Activated CD8-positive, alpha-beta memory T cell treated with anti-CD3 and anti-CD28 coated beads for 36 hours (primary cell): ENCODE measurements at regions not wholly inside any gene's neighbourhood (a gene's known extent, or its start where the extent isn't known, plus 50 kb on each side); places are given as distances from the start of the nearest gene placed in this dataset.

Experiments
- CTCF ChIA-PET: fragments of 350-600 bp; sonication (Branson Sonifier 250); formaldehyde crosslinking; loops from one replicate; lab custom pipeline; 2021; ENCODE audit warnings: antibody characterized with exemption; lab: Charles Lee
- POLR2A ChIA-PET: fragments of 350-600 bp; sonication (Branson Sonifier 250); formaldehyde crosslinking; loops from one replicate; lab custom pipeline; 2021; ENCODE audit warnings: antibody characterized with exemption; lab: Charles Lee

DNA sequence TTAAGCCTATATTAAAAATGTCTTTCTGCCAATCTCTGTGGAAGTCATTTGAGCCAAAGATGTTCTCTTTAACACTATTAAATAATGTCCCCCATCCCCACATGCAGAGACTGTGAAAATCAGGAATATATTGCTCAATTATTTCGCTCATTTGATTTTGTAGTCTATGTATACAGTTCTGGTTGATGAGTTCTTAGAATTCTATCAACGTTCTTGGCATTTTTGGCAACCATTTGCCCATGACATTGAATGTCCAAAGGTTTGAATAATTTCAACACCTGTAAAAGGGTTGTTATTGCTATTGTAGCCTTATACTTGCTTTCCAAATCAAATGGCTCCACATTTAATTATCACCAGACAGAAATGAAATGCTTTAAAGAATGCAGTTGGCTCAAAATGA, 536.1 kb downstream of the CAAP1 start:
- ChIA-PET CTCF (no interaction called here), POLR2A (no interaction called here)

DNA sequence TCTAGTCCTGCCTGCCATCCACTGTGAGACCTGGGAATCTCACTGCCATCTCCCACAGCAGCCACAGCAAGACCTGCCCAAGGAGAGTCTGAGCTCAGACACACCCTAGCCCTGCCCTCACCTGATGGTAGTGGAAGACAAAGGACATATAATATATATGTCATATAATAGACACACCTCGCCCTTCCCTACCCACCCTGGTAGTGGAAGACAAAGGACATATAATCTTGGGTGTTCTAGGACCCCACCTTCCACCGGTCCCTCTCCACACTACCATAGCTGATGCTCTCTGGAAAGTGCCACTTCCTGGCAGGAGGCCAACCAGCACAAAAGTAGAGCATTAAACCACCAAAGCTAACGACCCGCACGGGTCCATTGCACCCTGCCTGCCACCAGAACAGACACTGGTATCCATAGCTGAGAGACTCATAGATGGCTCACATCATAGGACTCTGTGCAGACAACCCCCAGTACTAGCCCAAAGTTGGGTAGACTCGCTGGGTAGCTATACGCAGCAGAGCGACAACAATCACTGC, 545.6 kb downstream of the CAAP1 start:
- ChIA-PET POLR2A (no interaction called here), CTCF (interaction anchor here (0.6 kb wide), 1 partner anchor 852 kb away, joined by 3 read pairs; no protein-coding TSS in a partner anchor)

DNA sequence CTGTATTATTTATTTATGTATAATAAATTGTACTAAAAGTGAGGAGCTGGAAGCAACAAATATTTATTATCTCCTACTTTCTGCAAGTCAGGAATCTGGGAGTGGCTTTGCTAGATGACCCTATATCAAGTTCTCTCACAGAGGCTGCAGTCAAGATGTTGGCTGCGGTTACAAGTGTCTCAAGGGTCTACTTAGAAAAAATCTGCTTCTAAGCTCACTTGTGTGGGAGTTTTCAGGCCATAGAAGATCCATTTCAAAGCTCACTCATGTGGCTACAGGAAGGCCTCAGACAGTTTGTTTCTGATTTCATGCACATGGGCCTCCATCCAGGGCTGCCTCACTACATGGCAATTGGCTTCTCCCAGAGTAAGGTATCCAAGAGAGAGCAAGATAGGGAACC, 551.1 kb downstream of the CAAP1 start:
- ChIA-PET POLR2A (no interaction called here), CTCF (no interaction called here)

DNA sequence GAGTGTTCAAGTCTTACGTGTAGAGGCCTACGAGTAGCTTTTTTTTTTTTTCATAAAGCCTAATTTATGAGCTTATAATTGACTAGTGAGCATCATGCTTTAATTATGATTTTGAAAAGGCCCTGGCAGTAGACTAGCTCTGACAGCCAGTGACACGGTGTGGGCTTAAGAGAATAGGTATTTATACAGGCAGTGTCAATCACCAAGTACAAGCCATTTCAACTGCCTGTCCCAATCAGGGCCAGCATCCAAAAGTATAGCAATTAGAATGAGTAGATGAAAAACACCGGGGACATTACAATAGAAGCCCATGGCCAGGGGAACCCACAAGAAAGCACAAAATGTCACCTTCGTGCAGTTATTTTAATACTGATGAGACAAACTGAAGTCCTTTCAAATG, 552.8 kb downstream of the CAAP1 start:
- CTCF ChIA-PET = no interaction called here
- POLR2A ChIA-PET = no interaction called here

DNA sequence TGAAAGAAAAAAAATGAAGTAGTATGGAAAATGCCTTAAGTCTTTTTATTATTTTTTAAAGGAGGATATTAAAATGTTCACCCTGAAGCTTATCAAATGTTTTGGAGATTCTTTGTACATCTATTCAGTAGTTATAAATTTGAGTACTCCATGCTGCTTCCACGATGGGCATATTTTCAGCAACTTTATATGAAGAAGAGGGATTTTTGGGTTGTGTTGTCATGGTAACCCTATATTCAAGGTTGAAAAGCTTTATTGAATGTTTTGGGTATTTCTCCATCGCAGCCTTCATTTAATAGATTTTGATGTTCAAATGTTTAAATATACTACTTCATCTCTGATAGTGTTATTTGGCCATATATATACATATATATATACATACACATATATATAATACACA, 557.5 kb downstream of the CAAP1 start:
- ChIA-PET CTCF (no interaction called here), POLR2A (no interaction called here)

DNA sequence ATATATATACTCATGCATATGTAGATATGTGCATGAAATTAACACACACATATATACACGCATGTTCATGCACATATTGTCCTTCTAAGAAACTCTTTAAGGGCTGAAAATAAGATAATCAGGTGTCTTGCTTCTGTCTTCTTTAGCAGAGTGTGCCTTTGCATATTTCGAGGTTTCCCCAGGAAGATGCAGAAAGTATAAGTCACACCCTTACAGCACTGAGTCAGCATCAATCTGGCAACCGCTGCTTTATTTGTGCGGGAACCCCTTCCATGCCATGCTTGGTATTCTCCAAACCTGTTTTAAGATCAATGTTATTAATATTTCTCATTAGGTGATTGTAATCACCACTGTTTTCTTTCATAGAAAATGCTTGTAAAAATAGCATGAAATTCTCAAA, 557.9 kb downstream of the CAAP1 start:
- CTCF ChIA-PET = no interaction called here
- POLR2A ChIA-PET = no interaction called here

DNA sequence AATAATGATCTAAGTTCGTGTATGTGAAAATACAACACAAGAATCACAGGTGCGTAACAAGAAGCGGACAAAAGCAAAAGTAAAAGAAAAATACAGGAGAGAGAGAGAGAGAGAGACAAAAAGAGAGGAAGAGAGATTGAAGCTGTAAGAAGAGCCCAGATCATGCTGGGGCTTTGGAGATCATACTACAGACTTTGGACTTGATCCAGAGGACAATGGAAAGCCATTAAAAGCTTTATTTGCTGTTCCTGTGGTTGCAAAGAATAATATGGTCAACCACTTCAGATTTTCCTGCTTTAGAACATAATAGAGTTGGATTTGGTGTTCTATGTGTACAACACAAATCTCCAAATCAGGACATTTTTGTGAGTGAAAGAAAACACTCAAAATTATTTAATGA, 561.4 kb downstream of the CAAP1 start:
- CTCF ChIA-PET = no interaction called here

DNA sequence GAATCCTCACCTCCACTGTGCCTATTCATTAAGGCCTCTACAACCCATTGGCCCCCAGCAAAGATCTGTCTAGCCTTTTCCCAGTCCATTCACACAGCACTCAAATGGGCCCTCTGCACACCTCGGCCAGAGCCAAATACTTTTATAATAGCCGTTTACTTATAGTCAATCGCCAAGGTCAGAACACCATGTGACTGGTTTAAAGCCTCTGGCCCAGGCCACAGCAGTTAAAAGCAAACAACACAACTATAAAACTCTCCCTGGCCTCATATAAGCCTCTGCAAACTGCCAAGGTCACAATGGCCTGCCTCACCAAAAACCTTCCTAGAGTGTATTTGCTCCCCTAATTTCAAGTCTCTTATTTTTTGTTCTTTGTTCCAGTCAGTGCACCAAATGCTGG, 562.6 kb downstream of the CAAP1 start:
- POLR2A ChIA-PET = no interaction called here
- CTCF ChIA-PET = no interaction called here

More for the DNA sequence above, 561.4 kb downstream of the CAAP1 start:
- POLR2A ChIA-PET = no interaction called here

DNA sequence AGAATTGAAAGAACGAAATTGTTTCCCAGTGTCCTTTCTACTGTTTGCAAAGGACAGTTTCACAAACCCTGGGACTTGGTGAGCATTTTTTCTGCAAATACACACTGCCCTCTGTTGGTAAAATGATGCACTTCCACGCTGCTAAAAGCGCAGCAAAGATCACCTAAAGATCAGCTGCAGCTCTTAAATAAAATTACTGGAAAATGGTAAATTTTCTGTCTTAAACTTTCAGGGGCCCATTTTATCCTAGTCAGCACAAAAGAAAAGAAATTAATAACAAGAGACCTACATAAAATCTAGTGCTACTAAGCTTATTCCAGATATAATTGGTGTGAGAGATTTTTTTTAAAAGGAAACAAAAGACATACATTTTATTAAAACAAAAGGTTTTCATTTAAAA, 566.0 kb downstream of the CAAP1 start:
- ChIA-PET CTCF (no interaction called here), POLR2A (no interaction called here)

DNA sequence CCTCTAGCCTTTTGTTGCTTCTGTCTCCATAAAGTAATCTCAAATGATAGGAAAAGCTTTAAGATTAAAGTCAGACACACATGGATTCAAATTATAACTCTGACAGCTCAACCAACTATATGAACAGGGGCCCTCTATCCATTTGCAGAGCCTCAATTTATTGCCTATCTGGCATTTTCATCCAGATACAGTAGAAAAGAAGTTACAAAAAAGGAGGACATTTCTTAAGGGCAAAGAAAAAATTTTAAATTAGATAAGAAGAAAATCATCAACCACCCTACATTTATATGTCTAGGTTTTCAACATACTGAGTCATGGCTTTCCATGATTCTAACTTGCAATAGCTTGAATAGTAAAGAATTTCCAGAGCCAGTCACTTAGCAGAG, 567.2 kb downstream of the CAAP1 start:
- CTCF ChIA-PET = no interaction called here
- POLR2A ChIA-PET = no interaction called here

DNA sequence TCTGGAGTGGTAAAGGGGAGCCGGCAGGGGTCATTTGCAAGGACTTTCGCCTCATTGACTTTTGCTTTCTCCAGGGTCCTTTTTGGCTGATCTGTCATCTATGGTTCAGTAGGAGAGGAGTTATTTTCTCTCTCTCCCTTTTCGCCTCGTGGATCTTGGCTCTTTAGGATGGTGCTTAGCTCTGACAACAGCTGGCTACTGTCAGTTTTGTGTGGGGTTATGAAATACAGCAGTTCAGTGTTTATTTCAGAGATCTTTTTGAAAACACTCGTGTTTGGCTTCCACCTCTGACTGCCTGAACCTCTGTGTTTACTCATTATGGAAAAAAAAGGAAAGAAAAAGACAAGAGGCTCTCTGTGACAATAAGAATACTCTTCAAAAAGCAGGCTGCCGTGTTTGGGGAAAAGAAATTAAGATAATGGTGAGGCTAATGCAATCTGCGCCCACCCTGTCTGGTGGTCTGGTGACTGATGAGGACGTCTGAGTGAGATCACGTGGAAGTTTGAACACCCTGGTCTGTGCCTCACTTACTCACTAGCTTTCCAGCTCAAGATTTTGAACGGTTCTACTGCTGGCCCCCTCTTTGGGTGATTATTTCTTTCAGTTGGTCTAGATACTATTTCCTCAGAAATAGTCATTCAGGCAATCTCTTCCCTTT, 567.7 kb downstream of the CAAP1 start:
- POLR2A ChIA-PET = no interaction called here
- CTCF ChIA-PET = no interaction called here

DNA sequence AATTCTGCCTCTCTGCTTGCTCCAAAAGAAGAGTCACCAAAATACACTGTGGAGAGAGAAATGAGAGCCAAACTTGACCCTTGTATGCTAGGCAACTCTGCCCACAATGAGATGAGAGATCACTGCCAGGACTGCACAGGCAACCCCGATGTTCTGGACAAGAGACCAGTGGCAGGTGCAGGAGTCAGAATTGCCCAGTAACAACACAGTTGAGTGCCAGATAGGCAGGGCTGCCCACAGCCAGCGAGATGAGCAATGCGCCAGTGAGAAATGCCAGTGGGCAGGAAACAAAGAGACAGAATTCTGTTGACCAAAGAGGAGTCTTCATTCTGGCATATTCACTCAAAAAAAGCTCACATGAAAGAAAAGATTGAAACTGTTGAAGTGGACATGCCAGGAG, 570.7 kb downstream of the CAAP1 start:
- CTCF ChIA-PET = no interaction called here
- POLR2A ChIA-PET = no interaction called here

DNA sequence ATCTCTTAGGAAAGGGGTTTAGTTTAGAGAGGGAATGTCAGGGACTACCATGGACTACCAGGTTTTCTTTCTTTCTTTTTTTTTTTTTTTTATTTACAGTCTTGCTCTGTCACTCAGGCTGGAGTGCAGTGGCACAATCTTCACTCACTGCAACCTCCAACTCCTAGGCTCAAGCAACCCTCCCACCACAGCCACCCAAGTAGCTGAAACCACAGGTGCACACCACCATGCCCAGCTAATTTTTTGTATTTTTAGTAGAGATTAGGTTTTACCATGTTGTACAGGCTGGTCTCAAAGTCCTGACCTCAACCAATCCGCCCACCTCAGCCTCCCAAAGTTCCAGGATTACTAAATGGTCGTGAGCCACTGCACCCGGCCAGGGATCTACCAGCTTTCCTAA, 572.7 kb downstream of the CAAP1 start:
- POLR2A ChIA-PET = no interaction called here
- CTCF ChIA-PET = no interaction called here

DNA sequence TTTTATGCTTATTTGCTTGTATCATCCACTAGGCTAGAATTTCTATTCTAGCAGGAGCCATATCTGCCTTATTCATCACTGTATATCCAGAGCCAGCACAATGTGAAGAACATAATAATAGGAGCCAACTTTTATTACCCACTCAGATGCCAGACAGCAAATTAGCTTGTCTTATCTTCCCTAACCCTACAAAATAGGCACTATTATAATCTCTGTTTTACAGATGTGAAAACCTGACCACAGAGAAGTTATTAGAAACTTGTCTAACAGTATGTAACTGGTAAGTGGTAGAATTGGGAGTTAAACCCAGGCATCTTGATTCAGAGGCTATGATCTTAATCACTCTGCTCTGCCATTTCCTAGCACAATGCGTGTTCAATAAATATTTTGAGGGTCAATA, 579.5 kb downstream of the CAAP1 start:
- CTCF ChIA-PET = no interaction called here
- POLR2A ChIA-PET = no interaction called here

DNA sequence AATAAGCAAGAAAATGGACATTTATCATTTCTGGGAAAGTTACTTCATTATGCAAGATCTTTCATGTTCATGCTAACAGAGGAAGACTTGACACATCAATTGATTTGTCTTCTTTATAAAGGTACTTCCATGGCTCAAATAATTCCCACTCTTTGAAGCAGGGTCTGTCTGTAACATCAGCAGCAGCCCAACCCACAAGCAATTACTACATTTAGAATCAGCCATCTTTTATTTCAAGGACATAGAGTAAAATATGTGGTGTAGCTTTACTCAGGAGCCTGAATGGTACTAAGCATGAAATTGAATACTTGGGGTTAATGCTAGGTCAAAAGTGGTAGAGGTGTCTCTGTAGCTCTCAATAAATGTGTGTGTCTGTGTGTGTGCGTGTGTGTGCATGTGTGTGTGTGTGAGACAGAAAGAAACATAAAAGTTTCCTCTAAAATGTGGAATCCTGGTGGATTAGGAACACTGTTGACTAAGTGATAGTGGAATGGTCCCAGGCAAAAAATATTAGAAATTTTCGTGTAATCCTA, 581.1 kb downstream of the CAAP1 start:
- POLR2A ChIA-PET = no interaction called here
- CTCF ChIA-PET = no interaction called here

DNA sequence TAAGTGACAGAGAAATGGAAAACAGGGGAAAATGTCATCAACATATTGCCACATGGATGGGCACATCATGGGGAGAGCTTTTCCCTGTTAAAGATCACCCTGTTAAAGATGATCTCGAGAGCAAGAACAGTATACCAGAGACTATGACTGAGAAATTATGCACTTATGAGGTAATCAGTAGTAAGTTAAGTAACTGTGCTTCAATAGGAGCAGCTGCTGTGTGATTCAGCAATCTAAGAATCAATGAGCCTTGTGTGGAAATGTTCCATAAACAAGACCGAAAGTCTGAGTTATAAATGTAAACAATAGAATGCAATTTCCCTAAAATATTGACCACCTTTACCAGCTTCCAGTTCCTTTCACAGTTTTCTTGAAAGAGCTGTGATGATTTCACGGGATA, 582.3 kb downstream of the CAAP1 start:
- ChIA-PET CTCF (no interaction called here), POLR2A (no interaction called here)

DNA sequence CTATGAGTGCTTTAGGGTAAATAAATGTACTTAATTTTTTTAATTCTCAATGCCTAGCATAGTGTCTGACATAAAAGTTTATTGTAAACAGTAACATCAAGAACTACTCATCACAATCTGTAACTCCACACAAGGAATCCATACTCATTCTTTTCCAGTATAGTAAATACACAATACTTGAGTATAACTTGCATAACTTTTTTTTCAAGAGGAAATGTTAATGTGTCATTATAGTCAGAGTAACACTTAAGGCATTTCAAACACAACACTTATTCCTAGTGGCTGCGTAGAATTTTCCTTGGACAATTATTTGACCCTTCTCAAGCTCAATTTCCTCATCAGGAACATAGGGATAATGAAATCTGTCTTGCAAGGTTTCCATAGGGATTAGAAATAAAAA, 584.3 kb downstream of the CAAP1 start:
- ChIA-PET POLR2A (no interaction called here), CTCF (no interaction called here)

DNA sequence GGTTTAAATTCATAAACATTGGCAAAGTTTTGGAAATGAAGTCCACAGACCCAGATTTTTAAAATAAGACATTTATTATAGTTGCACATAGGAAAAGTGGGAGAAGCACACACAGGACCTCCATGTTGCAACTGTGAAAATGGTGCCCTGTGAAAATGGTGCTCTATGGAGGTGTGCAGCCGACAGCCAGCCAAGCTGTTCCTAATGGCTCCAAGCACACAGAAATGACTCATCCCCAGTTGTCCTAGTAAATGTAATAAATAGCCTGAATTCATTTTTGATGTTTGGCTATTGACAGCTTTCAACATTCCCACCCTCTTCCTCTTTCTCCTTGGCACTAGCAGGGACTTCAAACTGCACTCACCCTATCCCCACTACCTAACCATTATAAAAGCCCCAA, 590.9 kb downstream of the CAAP1 start:
- ChIA-PET CTCF (no interaction called here), POLR2A (no interaction called here)

DNA sequence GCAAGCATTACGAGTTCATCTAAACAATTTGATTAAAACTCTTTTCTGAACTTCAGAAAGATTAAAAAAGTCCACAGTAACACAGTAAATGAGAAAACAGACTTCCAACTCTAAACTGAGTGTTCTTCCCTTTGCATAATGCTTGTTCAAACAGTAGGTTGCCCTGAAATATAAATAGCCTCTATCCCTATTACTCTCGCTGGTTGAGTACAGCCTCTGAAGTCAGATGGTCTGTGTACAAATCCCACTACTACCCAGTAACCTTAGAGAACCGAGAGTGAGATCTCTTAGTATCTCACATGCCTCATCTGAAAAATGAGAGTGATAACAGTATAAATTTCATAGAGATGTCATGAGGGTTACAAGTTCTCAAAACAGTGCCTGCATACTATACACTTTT, 591.6 kb downstream of the CAAP1 start:
- ChIA-PET POLR2A (no interaction called here), CTCF (no interaction called here)

DNA sequence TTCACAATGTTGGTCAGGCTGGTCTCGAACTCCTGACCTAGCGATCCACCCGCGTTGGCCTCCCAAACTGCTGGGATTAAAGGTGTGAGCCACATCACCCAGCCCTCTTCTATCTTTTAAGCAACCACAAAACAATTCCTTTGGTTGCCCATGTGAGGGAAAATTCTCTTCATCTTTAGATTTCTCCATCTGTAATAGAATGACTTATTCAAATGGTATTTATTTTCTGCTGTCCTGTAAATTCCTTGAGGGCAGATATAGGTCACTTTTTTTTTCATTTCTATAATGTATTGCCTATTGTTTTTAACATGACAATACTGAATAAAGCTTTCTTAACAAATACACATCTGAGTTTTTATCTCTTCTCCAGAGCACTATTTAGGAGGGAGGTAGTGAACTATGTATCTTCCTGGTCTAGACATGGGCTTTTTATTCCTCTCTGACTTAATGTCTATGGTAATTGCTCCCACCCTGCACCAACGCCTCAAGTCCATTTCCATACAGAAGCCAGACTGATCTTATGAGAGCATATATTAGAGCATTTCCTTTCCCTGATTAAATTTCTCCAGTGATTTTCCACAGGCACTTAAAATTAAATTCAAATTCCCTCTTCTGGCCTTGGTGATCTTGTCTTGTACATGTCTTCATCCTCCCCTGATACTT, 595.6 kb downstream of the CAAP1 start:
- ChIA-PET CTCF (no interaction called here), POLR2A (no interaction called here)

DNA sequence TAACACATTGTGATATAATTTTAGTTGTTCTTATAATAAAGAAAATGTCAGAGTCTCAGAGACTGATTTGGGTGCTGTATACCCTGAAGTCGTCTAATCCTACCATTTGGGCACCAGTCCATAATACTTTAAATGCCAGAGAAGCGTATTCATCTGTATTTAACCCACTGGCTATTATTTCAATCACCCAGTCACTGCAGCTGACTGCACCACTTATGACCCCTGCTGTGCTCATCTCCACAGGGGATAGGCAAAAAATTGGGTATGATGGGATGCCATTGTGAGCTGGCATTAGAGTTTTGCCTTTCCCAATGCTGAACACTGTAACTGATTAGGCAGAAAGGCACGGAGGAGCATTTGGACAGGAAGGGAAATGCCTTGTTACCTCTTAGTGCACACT, 599.7 kb downstream of the CAAP1 start:
- POLR2A ChIA-PET = no interaction called here
- CTCF ChIA-PET = no interaction called here
